Ascending aorta (tissue), 2 donors: ENCODE measurements at regions not wholly inside any gene's neighbourhood (a gene's known extent, or its start where the extent isn't known, plus 50 kb on each side); places are given as distances from the start of the nearest gene placed in this dataset.
"Not testable (repeated sequence)": the region's sequence is repeated elsewhere in the genome, so short reads cannot be mapped to it uniquely, and the experiment has no call there.

ENCODE experiments used
- DNase-seq, 2 donors: peaks; one replicate each; pipeline ENCODE4 v3.0.0-alpha.2; 2019; ENCODE audit warnings: low spot score in 2 of 2
- H3K27ac ChIP-seq, 2 donors: fragments of 200-600 bp; sonication (generic); one replicate each; pipeline ENCODE4 v1.5.1; 2016 to 2017; ENCODE audit warnings: mild to moderate bottlenecking in 1 of 2
- H3K27me3 ChIP-seq: fragments of 200-600 bp; sonication (generic); one replicate; pipeline ENCODE4 v1.5.1; 2017
- H3K36me3 ChIP-seq, 2 donors: fragments of 200-600 bp; sonication (generic); one replicate each; pipeline ENCODE4 v1.5.1; 2016
- H3K4me1 ChIP-seq, 2 donors: fragments of 200-600 bp; sonication (generic); one replicate each; pipeline ENCODE4 v1.5.1; 2016 to 2017; ENCODE audit warnings: mild to moderate bottlenecking in 1 of 2
- H3K4me3 ChIP-seq, 2 donors: fragments of 200-600 bp; sonication (generic); one replicate each; pipeline ENCODE4 v1.5.1; 2016 to 2017; ENCODE audit warnings: mild to moderate bottlenecking in 1 of 2
- H3K9me3 ChIP-seq, 2 donors: fragments of 200-600 bp; sonication (generic); one replicate each; pipeline ENCODE4 v1.5.1; 2016
- CTCF ChIP-seq, 3 experiments: fragments of 200-600 bp in 2 of 3; fragments of 450-650 bp in 1 of 3; sonication (generic) in 2 of 3; IDR thresholded peaks; one replicate each; pipeline ENCODE4 v1.5.1; 2016 to 2019; ENCODE audit warnings: antibody characterized with exemption in 3 of 3, mild to moderate bottlenecking in 1 of 3, moderate library complexity in 1 of 3
- intact Hi-C: fragments of 100-400 bp; cut with DNase I; formaldehyde crosslinking; loops from one replicate; pipeline ENCODE4 v1.15.1; 2023

- Histone ChIP-seq H3K36me3 (no peaks in the 10 kb centered on the region), H3K27ac (no peak overlapping the region), H3K4me3 (no peak overlapping the region), H3K4me1 (no peaks in the 10 kb centered on the region), H3K9me3 (no peaks in the 10 kb centered on the region), H3K27me3 (no peaks in the 10 kb centered on the region)
- no peak for TF ChIP-seq CTCF (IDR thresholded peaks at IDR 0.05)
- intact Hi-C loops, result no loop called here
- DNase-seq, result no peak
Measured at GRCh38 chr1:38153066-38153777, 106.6 kb upstream of the POU3F1 start.

GRCh38 chr1:38152351-38153065 is 105.9 kb upstream of the POU3F1 start:
- Histone ChIP-seq H3K27me3 (no peaks in the 10 kb centered on the region), H3K36me3 (no peaks in the 10 kb centered on the region), H3K4me1 (no peaks in the 10 kb centered on the region), H3K9me3 (no peaks in the 10 kb centered on the region), H3K27ac (no peak overlapping the region), H3K4me3 (no peak overlapping the region)
- intact Hi-C loops, result no loop called here
- no peak for TF ChIP-seq CTCF (IDR thresholded peaks at IDR 0.05)
- DNase-seq, result no peak

- TF ChIP-seq CTCF (IDR thresholded peaks at IDR 0.05), result no peak
- no peak for DNase-seq
- Histone ChIP-seq H3K4me1 (no peaks in the 10 kb centered on the region), H3K27ac (no peak overlapping the region), H3K4me3 (no peak overlapping the region), H3K9me3 (peaks cover 0 to 6% of the 10 kb centered on the region in 2 donors), H3K36me3 (no peaks in the 10 kb centered on the region), H3K27me3 (no peaks in the 10 kb centered on the region)
- intact Hi-C loops, result no loop called here
Measured at GRCh38 chr1:38151399-38151798, 104.8 kb upstream of the POU3F1 start.

- H3K4me3 ChIP-seq, H3K27me3 ChIP-seq, H3K4me1 ChIP-seq, H3K9me3 ChIP-seq, H3K27ac ChIP-seq, H3K36me3 ChIP-seq, intact Hi-C loops, DNase-seq: not testable (repeated sequence)
Measured at GRCh38 chr1:38146079-38146478, 99.5 kb upstream of the POU3F1 start.

GRCh38 chr1:38142606-38143005 is 96.0 kb upstream of the POU3F1 start:
- H3K27me3 ChIP-seq, result no peaks in the 10 kb centered on the region
- DNase-seq, result no peak
- intact Hi-C loops, result no loop called here

More at GRCh38 chr1:38142606-38143005, 96.0 kb upstream of the POU3F1 start:
- Histone ChIP-seq H3K27ac (no peak overlapping the region), H3K36me3 (no peaks in the 10 kb centered on the region), H3K9me3 (peaks cover 6% of the 10 kb centered on the region in 2 donors), H3K4me1 (peaks cover 0 to 21% of the 10 kb centered on the region in 2 donors), H3K4me3 (no peak overlapping the region)
- TF ChIP-seq CTCF (IDR thresholded peaks at IDR 0.05), result no peak
